Hepatic stellate cell (primary cell): ENCODE measurements at regions not wholly inside any gene's neighbourhood (a gene's known extent, or its start where the extent isn't known, plus 50 kb on each side); places are given as distances from the start of the nearest gene placed in this dataset.
"Not testable (repeated sequence)": the region's sequence is repeated elsewhere in the genome, so short reads cannot be mapped to it uniquely, and the experiment has no call there.

Experiments used
- DNase-seq: peaks from one replicate; pipeline ENCODE4 v3.0.0; 2011; ENCODE audit warnings: low spot score

DNA sequence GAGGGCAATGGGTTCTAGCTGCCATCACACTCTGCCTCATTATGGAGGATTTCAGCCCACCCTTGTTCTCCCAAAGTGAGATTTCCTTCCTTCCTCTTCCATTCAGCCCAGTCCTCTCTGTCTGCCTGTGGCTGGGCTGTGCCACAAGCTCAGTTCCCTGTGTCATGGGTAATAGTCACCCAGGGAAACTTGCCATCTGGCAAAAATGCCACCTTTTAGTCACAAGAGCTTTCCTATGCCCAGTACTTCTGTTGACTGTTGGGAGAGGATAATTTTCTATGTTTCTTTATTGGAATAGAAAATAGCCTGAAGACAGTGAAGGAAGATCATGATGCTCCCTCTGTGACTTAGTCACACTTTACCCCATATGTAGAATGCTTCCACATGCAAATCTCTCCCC lies 71.4 kb downstream of the TLR4 start:
- no peak for DNase-seq

DNA sequence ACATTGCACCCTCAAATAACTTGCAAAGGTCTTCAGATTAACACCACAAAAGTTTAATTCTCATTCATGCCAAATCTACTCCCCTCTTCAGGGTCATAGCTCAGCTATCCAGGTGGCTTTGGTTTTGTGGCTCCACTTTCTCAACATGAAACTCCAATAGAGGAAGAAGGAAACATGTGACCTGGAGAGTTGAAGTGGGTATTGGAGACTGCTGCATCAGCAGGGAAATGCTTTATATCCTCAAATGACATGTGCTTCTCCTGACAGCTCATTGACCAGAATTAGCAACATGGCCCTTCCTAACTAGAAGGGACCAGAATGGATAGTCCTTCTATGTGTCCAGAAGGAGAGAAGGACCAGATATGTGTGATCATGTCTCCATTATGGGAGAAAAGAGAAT lies 73.6 kb downstream of the TLR4 start:
- DNase-seq = no peak

DNA sequence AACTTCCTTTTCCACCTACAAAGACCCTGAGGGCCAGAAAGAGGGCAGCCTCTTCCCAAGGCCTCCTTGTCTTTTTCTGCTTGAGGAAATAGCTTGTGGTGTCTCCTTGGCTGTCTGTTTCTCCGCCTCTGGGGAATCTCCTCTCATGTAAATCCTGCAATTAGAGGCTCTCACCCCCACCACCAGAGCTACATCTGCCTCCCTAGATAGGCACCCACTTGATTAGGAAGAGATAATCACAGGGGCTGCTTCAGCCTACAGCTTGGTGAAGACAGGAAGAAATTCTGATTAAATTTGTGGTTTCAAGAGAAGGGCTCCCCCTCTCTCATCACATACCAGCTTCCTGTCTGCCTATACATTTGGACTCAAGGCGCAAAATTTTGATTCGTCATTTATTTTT lies 75.6 kb downstream of the TLR4 start:
- DNase-seq = no peak

DNA sequence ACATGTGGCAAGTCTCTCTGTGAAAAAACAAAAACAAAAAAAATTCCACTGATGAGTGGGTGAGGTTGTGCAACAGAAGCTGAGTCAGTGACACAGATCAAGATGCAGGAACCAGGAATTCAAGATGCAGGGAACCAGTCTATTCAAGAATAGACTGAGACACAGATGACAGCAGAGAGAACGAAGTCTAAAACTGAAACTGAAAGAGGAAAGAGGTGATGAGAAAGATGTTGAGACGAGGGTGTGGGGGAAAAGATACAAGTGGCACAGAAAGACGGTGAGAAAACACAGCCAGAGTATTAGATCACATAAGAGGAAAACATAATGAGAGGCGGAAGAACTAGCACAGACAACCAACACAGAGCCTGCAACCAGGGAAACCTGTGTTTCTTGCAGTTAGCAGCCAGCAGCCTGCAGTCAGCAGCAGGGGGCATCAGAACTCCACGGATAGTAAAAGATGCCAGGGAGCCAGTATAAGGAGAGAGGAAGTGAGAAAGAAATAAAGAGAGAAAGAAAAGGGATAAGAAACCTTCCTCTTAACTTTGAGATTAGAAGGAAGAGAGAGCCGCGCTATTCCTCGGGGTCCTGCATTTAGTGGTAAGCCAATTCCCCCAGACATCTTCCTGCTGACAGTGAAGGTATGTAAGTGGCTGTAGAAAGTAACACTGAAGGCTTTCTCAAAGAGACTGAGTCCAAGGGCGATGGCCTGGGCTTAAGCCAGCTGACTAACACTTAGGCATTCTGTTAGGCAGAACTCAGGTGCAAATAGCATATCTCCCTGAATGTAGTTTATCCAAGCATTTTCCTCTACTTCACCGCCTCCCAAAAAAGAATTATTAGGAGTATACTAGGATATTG lies 79.0 kb downstream of the TLR4 start:
- peak; percentile 29 for DNase-seq

DNA sequence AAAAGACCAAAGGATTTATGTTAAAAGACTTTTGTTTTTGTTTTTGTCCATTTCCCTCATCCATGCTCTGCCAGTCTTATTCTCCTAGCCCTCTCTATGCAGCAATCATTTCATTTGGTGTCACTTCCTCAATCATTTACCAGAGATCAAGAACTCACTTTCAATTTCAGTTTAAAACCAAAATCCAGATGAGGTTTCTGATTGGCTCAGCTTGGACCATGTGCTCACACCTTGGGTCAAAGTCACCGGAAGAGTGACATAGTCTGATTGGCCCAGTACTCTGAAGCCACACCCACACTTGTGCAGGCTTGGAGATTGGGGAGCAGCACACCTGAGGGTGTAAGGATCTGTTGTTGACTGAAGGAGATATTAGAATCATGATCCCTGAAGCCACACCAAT lies 79.6 kb downstream of the TLR4 start:
- DNase-seq = no peak

DNA sequence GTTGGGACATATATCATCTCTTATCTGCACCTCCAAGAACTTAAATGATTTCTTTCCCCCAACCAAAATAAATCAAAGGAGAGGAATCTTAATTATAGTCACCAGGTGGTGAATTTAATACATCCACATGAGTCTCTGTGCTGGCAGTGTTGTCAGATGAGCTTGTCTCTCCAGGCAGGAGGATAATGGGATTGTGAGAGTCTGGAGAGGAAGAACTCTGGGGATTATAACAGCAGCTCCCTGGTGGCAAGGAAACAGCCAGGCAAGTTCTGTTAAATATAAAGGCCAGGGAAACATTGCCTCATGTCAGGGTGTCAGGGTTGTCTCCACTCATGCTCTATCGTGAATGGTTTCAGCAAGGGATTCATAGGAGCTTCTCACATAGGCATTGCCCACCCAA lies 80.8 kb downstream of the TLR4 start:
- no peak for DNase-seq

DNA sequence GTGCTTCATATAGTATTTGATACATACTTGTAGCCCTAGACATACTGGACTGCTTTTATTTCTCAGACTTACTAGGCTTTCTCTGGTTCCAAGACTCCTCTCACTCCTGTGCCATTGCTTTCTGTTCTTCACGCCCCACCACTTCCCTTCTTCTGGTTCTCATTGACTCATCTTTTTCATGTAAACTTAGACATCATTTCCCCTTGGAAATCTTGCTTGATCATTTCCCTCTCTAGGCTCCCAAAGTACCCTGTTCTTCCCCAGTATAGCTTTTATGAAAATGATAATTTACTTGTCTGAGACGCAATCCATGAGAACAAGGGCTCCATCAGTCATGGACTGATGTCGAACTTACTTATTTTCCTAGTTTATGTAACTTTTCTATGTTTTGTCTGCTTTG lies 83.5 kb downstream of the TLR4 start:
- DNase-seq = no peak

DNA sequence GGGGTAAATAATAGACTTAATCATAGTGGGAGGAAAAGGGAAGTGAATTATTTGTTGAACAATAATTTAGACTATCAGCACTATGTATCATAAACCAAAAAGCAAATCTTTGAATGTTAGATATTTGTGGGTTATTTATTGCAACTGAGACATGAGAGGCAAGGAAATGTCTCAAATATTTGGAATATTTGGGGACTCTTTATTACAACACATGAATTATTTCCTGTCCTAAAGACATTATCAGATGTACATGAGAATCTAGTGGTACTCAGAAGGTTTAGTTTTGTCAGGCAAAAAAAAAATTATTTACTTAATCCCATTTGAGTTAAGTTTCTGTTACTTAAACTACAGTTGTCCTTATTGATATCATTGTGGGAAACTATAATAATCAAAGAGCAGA lies 91.1 kb downstream of the TLR4 start:
- DNase-seq = no peak

DNA sequence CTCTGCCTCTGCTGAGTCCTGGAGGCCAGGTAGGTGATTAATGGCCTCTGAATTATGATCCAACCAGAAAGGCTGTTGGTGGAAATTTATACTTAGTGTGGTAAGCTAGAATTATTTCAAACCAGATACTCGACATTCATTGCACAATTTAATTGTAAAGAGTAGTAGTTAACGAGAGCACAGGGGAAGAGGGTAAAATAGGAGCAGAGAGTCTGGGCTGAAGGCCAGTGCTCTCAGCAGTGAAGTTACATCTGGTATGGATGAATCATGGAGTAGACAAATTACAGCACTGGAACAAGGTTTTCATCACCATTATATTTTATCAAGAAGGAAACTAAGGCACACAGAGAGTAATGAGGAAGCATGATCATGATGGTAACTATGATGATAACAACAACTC lies 92.5 kb downstream of the TLR4 start:
- no peak for DNase-seq

DNA sequence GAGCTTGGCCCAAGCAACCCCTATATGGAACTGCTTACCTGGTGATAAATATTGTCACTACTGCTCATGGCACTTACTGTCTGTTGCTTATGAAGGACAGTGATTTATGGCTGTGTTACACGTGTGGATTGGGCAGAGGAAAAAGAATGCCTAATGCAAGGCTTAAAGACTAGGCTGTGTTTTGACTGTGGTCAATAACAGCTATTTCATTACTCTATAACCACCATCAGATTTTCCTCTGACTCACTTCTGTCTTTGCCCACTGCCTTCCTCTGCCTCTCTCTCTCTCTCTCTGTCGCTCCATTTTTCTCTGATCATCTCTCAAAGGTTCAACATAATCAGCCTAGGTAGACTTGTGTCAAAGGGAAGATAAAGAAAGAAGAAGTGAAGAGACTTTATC lies 96.2 kb downstream of the TLR4 start:
- no peak for DNase-seq

DNA sequence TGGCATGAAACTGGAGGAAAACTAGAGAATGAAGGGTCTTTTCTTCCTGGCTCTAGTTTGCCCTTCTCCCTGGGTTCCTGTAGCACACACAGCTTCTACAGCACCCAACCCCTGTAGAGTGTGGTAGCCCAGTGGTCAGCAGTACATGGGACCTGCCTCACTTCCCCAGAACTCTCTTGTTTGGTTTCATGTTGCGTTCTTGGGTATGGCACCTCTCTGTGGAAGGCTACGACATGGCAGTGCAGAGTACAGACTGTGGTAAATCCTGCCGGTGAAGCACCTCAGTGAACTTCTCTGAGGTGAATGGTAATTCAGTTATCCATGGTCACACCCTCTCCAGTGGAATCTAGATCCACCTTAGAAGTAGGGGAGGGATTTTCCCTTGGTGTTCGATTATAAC lies 105.5 kb downstream of the TLR4 start:
- DNase-seq = no peak

DNA sequence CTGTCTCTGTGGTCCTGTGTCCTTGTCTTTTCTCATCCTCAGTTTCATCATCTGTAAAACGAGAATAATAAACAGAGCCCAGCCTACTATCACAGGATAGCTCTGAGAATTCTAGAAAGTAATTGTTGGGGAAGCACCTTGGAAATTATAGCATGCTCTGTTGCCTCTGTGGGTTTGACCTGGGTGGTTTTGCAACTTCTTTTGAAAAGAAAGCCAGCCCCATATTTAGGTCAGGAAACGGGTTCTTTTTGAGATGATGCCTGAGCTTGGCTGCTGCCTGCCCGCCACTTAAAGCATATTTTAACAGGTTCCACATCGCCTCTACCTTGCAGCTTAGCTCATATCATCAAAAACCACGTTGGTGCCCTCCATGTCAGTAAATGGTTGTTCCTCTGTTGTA lies 111.1 kb downstream of the TLR4 start:
- DNase-seq = no peak

DNA sequence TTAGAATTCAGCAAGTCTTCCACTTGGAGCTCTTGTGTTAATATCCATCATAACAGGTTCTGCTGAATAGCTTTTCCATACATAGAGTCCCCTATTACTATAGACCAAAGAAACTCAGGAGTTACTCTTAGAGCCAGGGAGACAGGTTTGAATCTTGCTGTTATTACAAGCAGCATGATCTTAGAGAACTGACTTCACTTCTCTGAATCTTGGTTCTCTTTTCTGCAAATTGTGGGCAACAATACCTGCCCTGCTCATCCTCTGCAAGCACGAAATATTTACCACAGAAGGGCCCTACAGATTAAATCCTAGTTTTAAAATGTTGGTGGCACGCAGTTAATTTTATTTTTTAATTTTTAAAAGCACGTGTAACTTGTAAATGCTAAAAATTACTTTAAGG lies 111.7 kb downstream of the TLR4 start:
- no peak for DNase-seq

DNA sequence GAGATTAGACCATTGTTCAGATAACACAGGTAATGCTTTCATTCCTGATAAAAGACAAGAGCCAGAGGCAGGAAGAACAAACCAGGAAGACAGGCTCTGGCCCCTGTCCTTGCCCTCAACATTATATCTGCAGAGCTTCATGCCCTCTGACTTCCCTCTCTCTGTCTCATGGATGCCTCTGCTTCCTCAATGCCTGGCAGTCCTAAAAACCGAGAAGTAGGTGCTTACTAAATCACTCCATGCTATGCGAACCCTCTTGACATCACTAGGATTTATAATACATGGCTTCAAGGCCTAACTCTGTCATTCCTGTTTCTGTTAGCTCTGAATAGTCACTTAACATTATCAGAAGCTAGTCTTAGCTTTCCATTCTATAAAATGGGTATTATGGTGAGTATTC lies 117.8 kb downstream of the TLR4 start:
- DNase-seq = no peak

DNA sequence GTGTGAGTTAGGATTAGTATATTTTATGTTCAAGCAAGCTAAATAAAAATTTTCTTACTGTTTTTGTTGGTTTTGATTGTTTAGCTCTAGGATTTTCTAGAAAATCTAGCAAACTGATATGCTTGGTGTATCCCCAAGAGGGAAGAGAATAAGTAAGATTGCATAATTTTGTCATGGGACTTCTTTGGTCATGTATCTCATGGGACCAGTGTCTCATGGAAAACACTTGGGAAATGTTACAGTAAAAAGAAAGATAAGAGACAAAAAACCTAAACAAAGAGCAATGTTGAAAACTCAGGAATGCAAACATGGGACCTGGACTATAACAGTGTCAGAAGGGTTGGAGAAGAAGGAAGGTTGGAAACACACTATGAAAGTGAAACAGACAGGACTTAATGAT lies 119.4 kb downstream of the TLR4 start:
- DNase-seq = no peak

DNA sequence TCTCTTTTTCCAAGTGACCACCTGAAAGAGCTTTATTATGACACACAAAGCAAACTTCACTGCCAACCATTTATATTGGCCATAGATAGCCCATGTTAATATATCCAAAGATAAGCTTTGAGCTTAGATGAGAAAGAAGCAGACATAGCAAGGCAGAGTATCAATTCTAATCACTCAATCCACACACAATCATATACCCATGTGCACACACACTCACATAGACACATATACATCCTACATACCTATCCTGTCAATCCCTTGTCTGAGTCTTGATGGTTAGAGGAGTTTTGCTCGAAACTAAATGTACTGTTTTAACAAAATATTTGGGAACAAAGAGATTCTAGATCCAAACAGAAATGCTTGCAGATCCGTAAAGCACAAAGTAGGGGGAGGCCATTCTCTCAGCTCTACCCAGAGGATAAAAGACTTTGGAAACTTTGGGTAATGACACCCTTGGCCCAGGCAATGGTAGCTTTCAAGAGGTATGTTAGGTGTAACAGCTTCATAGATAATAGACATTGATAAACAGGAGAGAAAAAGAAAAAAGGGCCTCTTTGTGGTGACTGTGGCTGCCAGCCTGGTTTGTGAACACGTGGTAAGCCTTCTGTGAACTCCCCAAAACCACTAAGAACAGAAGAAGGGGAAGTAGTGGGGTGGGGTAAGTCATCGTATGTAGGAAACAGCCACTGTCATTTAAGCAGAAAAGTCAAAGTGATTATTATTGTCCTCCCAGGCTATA lies 121.6 kb downstream of the TLR4 start:
- DNase-seq = no peak

DNA sequence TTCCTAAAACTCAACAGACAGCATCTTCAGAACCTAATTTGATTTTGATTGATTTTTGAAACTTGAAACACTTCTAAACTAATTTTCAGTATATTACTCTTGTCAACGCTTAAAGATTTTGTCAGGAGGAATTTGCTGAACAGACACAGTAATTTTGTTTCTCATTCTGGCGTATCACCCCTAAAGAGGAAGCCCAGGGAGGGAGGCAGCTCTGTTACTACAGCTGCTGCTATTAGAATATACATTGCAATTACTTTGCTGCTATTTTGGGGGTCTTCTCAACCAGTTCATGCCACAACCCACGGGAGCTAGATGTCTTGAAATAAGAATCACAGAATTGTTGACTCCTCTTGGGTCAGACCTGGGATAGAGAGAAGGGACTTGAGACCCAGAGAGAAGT lies 122.6 kb downstream of the TLR4 start:
- no peak for DNase-seq

DNA sequence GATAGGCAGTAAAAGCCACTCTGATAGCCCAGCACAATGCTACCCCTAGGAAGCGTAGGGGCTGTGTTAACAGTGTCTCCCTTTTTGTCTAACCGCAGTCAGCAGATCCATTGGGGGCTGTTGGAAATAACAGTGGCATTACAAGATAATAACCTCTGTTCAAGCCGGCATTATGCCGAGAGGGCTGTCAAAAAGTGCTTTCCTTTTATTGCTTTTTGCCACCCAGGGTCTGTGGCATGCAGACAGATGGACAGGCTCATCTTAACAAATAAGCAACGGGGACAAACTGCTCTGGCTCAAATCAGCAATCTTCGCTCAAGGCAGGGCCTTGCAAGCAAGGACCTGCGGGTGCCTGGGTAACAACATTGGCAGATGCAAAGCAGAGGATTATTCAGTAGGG lies 123.3 kb downstream of the TLR4 start:
- no peak for DNase-seq

DNA sequence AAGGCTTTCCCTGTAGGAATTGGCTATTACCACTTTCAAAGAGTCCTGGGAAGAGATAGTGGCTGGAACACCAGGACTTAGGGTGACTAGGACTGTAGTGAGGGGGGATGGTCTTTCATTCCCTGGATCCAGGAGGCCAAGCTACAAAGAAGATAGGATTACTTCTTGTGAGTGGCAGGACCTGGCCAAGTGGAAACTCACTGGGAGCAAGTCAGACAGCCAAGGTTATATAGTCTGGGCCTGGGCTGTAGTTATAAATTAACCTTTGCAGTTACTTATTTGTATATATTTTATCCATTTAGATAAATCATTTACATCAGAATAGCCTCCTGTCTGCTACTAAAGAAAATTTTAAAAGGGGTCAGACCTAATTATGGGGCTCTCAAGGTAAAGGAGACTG lies 124.3 kb downstream of the TLR4 start:
- DNase-seq = no peak

DNA sequence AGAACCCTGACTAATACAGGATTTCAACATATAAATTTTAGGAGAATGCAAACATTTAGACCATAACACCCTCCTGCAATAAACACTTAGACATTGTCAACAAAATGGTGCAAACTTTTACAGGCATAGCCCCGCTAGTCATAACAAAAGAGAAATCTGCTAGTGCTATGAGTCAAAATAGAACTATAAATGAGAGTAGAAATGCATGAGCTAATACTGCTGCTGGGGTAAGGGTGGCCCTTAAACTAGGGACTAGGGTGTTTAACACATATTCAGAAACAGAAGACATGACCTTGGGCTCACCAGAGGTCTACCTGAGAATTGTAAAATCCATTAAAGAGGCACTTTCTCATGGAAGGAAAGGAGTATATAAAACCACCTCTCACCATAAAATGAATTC lies 131.6 kb downstream of the TLR4 start:
- DNase-seq = no peak

DNA sequence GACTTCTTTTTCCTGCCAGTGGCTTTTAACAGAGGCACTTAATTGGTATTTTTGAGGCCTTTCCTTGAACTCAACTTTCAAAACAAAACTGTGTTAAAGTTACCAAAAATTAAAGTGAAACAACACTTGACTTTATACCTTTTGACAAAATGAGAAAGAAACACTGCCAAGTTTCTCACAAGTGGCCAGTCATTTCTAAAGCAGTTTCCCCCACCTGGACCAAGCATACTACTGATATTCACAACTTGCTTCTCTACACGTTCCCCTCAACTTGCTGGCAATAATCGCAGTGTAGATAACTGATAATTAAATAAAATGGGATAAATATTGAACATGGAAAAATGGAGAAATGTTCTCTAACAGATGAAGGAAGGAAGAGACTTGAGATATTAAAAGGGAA lies 135.7 kb downstream of the TLR4 start:
- no peak for DNase-seq

DNA sequence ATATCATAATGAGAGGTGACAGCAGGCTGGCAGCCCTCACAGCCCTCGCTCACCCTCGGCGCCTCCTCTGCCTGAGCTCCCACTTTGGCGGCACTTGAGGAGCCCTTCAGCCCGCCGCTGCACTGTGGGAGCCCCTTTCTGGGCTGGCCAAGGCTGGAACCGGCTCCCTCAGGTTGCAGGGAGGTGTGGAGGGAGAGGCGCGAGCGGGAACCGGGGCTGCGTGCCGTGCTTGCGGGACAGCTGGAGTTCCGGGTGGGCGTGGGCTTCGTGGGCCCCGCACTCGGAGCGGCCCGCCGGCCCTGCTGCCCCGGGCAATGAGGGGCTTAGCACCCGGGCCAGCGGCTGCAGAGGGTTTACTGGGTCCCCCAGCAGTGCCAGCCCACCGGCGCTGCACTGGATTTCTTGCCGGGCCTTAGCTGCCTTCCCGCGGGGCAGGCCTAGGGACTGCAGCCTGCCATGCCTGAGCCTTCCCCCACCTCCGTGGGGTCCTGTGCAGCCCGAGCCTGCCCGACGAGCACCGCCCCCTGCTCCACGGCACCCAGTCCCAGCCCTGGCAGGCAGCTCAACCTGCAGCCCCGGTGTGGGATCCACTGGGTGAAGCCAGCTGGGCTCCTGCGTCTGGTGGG lies 147.7 kb downstream of the TLR4 start:
- DNase-seq = not testable (repeated sequence)

DNA sequence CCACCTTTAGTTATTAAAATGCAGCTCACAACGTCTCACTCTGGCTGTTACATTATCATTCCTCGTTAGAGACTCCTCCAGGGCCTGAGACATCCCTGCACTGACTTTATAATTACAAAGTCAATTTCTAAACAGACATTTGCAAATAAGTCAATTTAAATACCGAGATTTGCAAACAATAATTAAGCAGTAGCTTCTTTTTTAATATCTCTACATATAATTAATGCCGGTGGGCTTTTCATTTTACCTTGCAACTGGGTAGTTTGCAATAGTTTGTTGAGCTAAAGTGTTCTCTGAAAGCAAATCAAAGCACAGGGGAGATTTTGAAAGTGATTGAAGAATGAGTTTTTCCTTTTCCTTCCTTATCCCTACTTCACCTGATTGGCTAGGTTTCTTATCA lies 154.4 kb downstream of the TLR4 start:
- no peak for DNase-seq
